ENCODE measurements at regions not wholly inside any gene's neighbourhood (a gene's known extent, or its start where the extent isn't known, plus 50 kb on each side); places are given as distances from the start of the nearest gene placed in this dataset.

DNA sequence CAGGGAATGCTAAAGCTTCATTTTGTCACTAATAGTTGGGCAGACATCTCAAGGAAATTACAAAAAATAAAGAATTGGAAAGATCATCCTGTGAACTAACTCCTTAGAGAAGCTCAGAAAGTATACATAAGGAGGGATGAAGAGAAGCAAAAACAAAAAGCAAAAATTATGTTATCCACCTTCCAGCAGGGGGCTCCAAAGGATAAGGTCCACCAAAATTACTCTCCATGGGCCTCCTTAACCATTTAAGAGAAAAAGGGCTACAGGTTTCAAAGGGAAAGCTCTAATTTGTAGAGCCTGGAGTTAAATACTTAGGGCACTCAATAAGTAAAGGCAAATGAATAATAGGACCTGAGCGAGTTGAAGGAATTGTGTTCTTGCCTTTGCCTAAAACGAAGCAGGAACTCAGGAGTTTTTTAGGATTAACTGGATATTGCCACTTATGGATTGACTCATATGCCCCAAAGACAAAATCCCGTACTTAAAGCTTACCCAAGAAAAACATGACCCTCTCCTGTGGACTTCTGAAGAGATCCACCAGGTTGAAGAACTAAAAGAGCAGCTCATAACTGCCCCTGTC is 1167.9 kb downstream of the DSC3 start:
- intact Hi-C loops (cut with DNase I), result loop anchor here (10.0 kb wide), 1 partner anchor 400 kb away; no protein-coding TSS in a partner anchor
- Histone ChIP-seq H3K9me3 (no peaks in the 10 kb centered on the region), H3K4me1 (no peaks in the 10 kb centered on the region), H3K4me3 (no peak overlapping the region), H3K27ac (no peak overlapping the region), H3K36me3 (replicated peaks in 1 of 2; ENCODE audit: insufficient read depth in 1 of 2, low read depth in 2 of 2) (no peaks in the 10 kb centered on the region), H3K27me3 (no peaks in the 10 kb centered on the region)
- peak in 1 of 4 donors; percentile 4 for DNase-seq
- 44 to 59% methylated on average over 3 of the region's 3 CpGs for WGBS, 2 donors
- TF ChIP-seq, protein P1, sequence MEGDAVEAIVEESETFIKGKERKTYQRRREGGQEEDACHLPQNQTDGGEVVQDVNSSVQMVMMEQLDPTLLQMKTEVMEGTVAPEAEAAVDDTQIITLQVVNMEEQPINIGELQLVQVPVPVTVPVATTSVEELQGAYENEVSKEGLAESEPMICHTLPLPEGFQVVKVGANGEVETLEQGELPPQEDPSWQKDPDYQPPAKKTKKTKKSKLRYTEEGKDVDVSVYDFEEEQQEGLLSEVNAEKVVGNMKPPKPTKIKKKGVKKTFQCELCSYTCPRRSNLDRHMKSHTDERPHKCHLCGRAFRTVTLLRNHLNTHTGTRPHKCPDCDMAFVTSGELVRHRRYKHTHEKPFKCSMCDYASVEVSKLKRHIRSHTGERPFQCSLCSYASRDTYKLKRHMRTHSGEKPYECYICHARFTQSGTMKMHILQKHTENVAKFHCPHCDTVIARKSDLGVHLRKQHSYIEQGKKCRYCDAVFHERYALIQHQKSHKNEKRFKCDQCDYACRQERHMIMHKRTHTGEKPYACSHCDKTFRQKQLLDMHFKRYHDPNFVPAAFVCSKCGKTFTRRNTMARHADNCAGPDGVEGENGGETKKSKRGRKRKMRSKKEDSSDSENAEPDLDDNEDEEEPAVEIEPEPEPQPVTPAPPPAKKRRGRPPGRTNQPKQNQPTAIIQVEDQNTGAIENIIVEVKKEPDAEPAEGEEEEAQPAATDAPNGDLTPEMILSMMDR (IDR thresholded peaks at IDR 0.05), result peak in 6 of 7 experiments; percentile 28 to 58 (median 46)
- TF ChIP-seq POLR2A (IDR thresholded peaks at IDR 0.05), result no peak
- no peak for ATAC-seq

DNA sequence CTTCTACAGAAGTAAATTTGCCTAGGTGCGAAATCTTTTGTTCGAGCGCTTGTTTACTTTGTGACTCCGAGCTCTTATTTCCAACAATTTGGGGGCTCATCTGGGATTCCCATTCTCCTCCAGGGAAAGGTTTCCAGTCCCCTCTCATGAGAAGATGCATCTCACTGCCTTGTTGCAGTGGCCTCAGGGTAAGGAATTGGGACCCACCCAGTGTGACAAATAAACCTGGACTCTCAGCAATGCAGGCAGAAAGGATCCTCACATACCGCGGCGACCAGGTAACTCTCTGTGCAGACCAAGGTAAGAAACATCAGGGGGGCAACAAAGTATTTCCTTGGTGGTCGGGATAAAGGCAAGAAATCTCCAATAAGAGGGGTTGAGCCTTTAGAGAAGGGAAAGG is 1169.3 kb downstream of the DSC3 start:
- Histone ChIP-seq H3K27me3 (no peaks in the 10 kb centered on the region), H3K9me3 (no peaks in the 10 kb centered on the region), H3K36me3 (replicated peaks in 1 of 2; ENCODE audit: insufficient read depth in 1 of 2, low read depth in 2 of 2) (no peaks in the 10 kb centered on the region), H3K4me3 (no peak overlapping the region), H3K4me1 (no peaks in the 10 kb centered on the region), H3K27ac (no peak overlapping the region)
- ATAC-seq, result no peak
- intact Hi-C loops (cut with DNase I), result loop anchor here (10.0 kb wide), 1 partner anchor 402 kb away; no protein-coding TSS in a partner anchor
- 75 to 79% methylated on average over 8 of the region's 8 CpGs for WGBS, 2 donors
- TF ChIP-seq POLR2A (IDR thresholded peaks at IDR 0.05), result no peak
- TF ChIP-seq, protein P1 (IDR thresholded peaks at IDR 0.05), result no peak
- no peak for DNase-seq

DNA sequence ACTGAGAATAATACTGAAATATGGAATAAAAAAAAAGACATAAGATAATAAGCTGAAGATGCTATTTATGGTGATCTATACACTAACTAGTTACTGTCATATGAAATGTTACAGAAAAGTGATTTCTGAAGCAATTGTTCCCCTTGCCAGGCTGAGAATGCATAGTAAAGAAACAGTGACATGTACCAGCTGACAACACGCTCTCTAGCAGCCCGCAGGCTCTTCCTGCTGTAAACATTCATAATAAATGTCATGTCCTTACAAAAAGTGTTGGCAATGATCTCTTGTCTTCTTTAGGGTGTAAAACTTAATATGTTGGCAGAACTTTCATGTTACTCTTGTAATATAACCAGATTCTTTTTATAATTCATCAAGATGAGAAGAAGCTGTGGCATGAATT is 1171.3 kb downstream of the DSC3 start:
- TF ChIP-seq, protein P1 (IDR thresholded peaks at IDR 0.05), result no peak
- TF ChIP-seq POLR2A (IDR thresholded peaks at IDR 0.05), result no peak
- H3K4me1 ChIP-seq, result no peaks in the 10 kb centered on the region
- no peak overlapping the region for H3K4me3 ChIP-seq
- no peaks in the 10 kb centered on the region for H3K27me3 ChIP-seq
- DNase-seq, result no peak
- H3K36me3 ChIP-seq (replicated peaks in 1 of 2; ENCODE audit: insufficient read depth in 1 of 2, low read depth in 2 of 2), result no peaks in the 10 kb centered on the region
- H3K27ac ChIP-seq, result no peak overlapping the region
- intact Hi-C loops (cut with DNase I), result loop anchor here (10.0 kb wide), 1 partner anchor 404 kb away; no protein-coding TSS in a partner anchor
- no peaks in the 10 kb centered on the region for H3K9me3 ChIP-seq
- 35 to 36% methylated on average over 2 of the region's 2 CpGs for WGBS, 2 donors
- ATAC-seq, result no peak

DNA sequence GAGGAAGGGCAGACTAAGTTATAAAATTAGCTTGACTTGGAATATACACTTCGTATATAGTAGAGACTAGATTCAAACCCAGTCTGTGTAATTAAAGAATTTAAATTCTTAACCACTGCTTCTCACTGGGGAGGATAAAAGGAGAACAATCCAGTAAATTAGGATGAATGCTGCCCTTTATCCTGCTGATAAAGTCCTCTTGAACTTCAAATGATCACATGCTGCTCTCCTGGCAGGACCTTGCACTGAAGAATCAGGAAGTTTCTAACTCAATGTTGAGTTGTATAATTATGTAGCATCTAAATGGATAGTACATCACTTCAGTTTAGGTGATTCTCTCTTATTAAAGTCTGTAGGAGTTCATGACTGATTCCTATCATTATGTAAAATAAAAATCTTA is 1179.7 kb downstream of the DSC3 start:
- Histone ChIP-seq H3K4me1 (no peaks in the 10 kb centered on the region), H3K36me3 (replicated peaks in 1 of 2; ENCODE audit: insufficient read depth in 1 of 2, low read depth in 2 of 2) (no peaks in the 10 kb centered on the region), H3K9me3 (no peaks in the 10 kb centered on the region), H3K27me3 (no peaks in the 10 kb centered on the region), H3K27ac (no peak overlapping the region), H3K4me3 (no peak overlapping the region)
- 32 to 59% methylated on average over 1 of the region's 1 CpG for WGBS, 2 donors
- DNase-seq (no peak), ATAC-seq (no peak)
- TF ChIP-seq, protein P1 (IDR thresholded peaks at IDR 0.05), result no peak
- no peak for TF ChIP-seq POLR2A (IDR thresholded peaks at IDR 0.05)
- intact Hi-C loops (cut with DNase I), result no loop called here

DNA sequence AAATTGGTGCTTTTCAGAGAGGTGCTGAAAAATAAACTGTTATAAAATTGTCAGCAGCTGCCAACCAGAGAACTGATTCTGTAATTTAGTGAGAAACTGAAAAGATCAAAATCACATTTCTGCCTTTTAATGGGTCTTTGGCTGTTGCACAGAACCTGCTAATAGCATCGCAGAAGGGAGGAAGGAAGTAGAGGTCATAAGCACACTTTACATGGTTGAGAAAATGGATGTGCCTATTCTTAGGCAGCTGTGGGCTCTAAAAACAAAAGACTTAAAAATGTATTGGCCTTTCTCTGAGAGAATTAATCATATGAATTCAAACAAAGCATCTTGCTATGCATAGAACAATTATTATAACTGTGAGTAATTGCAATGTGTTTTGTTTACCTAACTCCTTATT is 1186.9 kb downstream of the DSC3 start:
- no peak overlapping the region for H3K27ac ChIP-seq
- intact Hi-C loops (cut with DNase I), result no loop called here
- TF ChIP-seq, protein P1 (IDR thresholded peaks at IDR 0.05), result no peak
- TF ChIP-seq POLR2A (IDR thresholded peaks at IDR 0.05), result no peak
- H3K27me3 ChIP-seq, result no peaks in the 10 kb centered on the region
- no peaks in the 10 kb centered on the region for H3K9me3 ChIP-seq
- no peak overlapping the region for H3K4me3 ChIP-seq
- H3K36me3 ChIP-seq (replicated peaks in 1 of 2; ENCODE audit: insufficient read depth in 1 of 2, low read depth in 2 of 2), result no peaks in the 10 kb centered on the region
- ATAC-seq (no peak), DNase-seq (no peak)
- H3K4me1 ChIP-seq, result no peaks in the 10 kb centered on the region
- WGBS, 2 donors, result 63 to 80% methylated on average over 1 of the region's 1 CpG

All from body of pancreas (tissue), 4 donors.